A172 (cell line): ENCODE measurements at regions not wholly inside any gene's neighbourhood (a gene's known extent, or its start where the extent isn't known, plus 50 kb on each side); places are given as distances from the start of the nearest gene placed in this dataset.
"Not testable (repeated sequence)": the region's sequence is repeated elsewhere in the genome, so short reads cannot be mapped to it uniquely, and the experiment has no call there.

ENCODE experiments used
- DNase-seq: peaks from one replicate; pipeline ENCODE4 v3.0.0-alpha.2; 2015; ENCODE audit warnings: low spot score

DNA sequence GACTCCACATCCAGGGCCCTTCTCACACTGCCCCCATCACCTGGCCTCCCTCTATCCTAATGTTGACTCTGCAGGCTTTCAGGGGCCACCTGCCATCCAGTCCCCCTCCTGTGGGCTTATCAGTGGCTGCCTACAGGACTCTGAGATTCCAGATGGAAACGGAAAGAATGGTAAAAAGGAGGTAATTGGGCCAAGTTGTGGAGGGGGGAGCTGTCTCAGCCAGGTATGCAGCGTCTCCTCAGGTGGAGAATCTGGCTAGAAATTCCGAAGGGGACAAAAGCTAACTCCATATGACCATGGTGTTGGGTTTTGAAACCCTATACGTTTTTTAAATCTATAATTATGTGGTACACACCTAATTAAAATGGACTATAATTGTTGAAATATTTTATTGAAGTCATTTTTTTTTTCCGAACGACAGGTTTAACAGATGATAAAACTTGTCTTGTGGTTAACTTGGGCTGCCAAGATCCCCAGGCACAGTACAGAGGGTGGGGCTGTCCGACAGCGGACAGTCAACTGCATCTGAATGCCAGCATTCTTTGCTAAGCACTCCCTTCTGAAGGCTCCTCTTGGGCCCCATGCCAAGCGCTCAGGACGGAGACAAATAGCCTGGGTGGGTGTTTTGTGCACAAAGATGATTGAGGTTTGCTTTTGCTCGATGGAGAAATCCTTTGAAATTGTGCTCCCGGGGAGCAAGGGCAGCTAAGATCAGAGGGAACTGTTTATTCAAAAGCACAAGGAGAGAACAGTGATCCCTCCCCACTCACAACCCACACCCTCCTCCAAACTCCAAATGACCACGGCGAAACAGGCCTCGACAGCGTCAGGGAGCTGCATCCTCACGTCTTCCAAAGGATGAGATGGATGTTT is 365.6 kb downstream of the BCL11B start:
- no peak for DNase-seq

GRCh38 chr14:98907271-98907670 is 364.7 kb downstream of the BCL11B start:
- DNase-seq = no peak

- no peak for DNase-seq
Observed at GRCh38 chr14:98908050-98908449, 363.9 kb downstream of the BCL11B start.

- DNase-seq = peak; percentile 37
Observed at GRCh38 chr14:98909251-98909944, 362.6 kb downstream of the BCL11B start.

DNA sequence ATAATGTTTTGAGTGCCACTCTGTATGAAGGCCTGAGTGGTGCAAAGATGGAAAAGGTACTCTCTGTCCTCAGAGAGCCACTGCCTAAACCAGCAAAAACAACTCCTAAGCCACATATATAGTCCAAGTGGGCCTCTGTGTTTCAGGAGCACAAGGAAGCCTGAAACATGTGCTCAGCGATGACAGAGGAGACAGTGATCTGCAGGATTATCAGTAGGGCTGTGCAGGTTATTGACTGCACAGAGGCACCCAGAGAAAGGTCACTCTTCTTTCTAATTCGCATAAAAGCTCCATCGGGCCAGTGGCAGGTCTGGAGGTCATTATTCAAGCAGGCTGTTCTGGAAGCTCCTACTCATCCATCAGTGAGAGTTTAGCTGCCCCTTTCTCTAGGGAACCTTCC is 361.9 kb downstream of the BCL11B start:
- DNase-seq = no peak

DNA sequence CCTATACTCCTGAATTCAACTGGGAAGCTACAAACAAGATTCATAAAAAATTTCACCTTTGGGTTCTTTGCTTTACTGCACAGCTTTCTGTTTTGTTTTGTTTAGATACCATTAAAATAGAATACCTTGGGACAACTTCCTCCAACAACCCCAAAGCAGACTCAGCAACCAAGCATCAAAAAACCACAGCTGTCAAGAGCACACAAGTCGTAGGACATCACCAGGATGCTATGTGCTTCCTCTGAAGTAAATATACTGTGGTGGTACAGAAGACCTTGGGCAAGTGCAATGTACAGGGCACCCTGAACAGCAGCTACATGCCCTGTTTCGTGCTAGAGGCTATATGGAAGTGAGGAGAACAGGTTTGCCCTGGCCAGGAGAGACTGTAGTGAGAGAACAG is 359.3 kb downstream of the BCL11B start:
- no peak for DNase-seq

DNA sequence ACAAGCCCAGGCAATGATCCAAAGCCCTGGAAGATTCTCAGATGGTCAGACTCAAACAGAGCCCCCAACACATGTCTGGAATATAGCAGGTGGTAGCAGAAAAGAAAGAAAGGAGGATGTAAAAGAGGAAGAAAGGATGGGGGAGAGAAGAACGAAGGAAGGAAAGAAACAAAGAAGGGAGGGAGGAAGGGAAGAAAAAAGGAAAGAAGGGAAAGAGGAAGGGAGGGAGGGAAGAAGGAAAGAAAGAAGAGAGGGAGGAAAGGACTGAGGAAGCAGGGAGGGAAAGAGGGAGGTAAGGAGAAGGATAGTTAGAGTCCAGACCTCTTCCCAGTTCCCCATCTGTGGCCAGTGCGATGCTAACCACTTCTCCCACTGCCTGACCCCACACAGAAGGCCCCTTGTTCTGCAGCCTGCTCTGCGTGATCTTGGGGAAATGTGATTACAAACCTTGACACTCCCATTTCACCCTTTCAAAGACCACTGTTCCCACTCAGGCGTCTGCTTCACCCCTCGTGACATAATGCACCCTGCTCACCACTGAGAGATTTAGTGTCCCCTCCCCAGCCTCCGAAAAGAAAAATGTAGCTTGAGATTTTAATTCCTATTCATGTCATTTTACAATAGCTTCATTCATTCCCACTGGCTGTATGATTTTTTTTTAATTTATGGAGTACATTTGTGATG is 357.9 kb downstream of the BCL11B start:
- no peak for DNase-seq

DNA sequence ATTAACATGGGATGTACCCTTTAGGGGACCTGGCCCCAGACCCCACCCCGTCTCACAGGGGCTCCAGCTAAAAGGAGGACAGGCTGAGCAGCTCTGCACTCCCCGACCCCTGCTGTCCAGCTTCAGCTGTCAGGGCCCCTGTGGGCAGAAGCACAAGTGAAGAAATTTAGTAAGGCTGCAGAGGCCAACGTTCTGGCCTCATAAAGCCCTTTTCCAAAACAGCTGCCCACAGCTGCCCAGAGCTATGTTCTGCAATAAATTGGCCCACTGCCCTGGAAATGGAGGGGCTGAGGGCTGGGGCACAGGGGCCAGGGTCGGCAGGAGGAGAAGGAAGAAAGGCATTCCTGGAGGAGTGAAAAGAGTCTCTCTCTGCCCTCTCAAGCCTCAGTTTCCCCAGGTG is 357.1 kb downstream of the BCL11B start:
- DNase-seq = no peak

DNA sequence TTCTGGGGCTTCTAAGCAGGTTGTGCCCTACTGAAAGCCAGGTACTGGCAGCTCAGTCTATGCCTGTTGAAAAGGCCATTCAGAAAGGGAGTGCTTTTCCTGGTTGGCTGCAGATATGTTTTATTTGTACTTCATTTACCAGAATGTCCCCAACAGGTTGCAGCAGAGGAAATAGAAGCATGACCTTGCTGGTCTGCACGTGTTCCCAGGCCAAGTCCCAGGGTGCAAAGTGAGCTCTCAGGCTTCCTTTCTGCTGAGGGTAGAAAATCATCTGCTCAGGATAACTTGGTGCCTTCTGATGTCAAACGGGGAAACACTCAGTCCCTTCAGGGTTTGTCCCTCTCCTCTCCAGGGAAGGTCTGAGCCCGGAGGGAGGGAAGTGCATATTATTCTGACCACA is 356.4 kb downstream of the BCL11B start:
- DNase-seq = no peak

GRCh38 chr14:98916036-98916435 is 356.0 kb downstream of the BCL11B start:
- DNase-seq = no peak

DNA sequence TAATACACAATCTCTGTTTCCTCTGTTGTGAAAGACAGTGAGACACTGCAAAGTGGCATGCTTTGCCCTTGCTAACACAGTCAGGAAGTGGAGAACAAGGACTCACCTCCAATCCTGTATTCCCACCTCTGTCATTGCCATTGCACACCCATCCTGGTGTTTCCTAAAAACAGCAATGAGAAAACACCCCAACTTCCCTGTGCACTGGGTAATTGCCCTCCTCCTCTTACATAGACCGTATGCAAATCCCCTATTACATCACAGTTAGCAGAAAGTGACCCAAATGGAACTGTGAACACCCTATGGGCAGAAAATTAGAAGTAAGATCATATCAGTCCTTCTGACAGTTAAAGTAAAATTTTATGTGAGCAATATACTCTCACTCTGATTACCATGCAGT is 355.5 kb downstream of the BCL11B start:
- DNase-seq = no peak

DNA sequence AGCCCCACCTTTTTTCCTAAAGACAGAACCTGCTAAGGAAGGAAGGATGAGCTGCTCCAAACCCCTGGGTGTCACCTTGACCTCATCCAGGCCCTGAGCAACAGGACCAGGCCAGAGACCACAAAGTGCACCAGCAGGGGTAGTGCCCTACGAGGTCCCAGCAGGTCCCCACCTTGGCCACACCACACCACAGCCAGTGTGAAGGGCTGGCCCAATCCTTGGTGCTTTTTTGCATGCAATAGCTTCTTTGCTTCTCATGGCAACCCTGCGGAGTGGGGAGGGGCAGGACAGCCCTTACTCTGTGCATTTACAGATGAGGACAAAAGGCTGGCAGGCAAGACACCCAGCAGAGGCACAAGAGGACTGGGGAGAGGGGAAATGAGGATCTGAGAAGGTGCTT is 352.6 kb downstream of the BCL11B start:
- no peak for DNase-seq

- not testable (repeated sequence) for DNase-seq
Observed at GRCh38 chr14:98921306-98921705, 350.7 kb downstream of the BCL11B start.

GRCh38 chr14:98923596-98923995 is 348.4 kb downstream of the BCL11B start:
- no peak for DNase-seq

DNA sequence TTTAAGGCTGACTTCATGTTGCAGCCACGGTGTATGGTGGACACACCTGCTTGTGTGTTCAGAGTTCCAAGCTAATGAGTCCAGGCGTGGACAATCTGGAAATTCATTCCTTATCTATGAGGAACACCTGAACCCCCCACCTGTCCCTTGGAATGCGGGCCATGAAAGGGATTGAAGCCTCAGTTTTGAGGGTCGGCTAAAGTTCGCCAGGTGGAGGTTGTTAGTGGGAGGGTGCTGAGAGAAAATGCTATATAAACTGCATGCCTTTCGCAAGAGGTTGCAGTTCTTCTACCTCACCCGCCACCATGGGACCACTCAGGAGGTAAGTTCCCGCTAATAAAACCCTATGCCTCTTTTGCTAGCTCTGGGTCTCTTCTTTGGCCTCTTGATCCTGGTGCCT is 348.0 kb downstream of the BCL11B start:
- no peak for DNase-seq

- no peak for DNase-seq
Observed at GRCh38 chr14:98925354-98926040, 346.5 kb downstream of the BCL11B start.

GRCh38 chr14:98926146-98926545 is 345.9 kb downstream of the BCL11B start:
- no peak for DNase-seq

- DNase-seq = no peak
Observed at GRCh38 chr14:98926801-98927200, 345.2 kb downstream of the BCL11B start.

DNA sequence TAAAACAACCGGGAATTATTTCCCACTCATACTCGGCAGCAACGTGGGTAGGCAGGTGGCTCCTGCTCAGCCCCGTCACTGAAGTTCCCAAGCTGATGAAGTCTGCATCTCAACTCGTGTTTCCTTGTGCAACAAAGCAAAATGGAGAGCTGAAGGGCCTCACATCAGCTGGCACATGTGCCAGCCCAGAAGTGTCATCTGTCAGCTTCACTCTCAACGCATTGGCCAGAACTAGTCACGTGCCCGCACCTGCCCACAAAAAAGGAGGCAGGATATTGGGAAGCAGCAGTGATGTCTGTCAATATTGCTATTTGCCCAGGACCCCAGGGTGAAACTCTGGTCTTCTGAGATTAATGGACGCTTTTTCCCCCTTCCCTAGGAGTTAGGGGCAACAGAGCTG is 344.0 kb downstream of the BCL11B start:
- DNase-seq = no peak

DNA sequence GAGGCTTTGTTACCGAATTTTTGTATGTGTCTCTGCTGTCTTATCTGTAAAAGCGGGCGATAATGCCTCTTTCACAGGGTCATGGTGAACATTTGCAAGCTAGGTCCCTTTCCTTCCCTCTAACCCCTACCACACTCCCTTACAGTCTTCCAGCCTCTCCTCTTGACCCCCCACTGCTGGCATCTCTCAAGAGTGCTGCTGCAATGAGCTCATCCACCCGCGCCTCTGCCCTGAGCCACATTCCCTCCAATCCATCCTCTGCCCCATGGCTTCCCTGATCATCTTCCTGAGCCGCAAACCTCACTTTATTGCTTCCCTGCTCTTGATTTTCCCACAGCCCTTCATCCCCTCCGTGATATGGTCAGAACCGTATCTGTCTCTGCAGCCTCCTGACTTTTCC is 343.6 kb downstream of the BCL11B start:
- DNase-seq = no peak

DNA sequence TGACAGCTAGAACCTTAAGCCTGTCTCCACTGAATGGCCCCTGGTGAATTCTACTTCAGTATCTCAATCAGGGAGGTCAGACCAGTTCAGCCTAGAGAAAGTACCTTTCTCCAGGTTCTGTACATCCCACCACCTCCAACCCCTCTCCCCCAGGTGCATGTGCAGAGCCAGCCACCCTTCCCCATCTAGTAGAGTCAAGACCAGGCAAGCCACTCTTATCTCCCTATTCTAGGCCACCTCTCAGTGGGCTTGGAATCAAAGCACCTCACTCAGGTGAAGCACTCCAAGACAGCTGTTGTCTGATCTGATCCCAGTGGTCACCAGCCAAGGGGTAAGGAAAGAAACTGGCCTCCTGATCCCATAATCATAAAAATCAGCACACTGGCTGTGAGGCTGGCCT is 340.9 kb downstream of the BCL11B start:
- no peak for DNase-seq

GRCh38 chr14:98931911-98932310 is 340.1 kb downstream of the BCL11B start:
- DNase-seq = no peak
